ENCODE measurements at regions not wholly inside any gene's neighbourhood (a gene's known extent, or its start where the extent isn't known, plus 50 kb on each side); places are given as distances from the start of the nearest gene placed in this dataset.

- DNase-seq, result no peak
Observed at GRCh38 chr14:86865934-86866333, 1127.0 kb downstream of the GALC start.

GRCh38 chr14:86858591-86858990 is 1134.4 kb downstream of the GALC start:
- DNase-seq, result no peak

- DNase-seq, result no peak
Observed at GRCh38 chr14:86858031-86858430, 1135.0 kb downstream of the GALC start.

- no peak for DNase-seq
Observed at GRCh38 chr14:86852530-86852929, 1140.5 kb downstream of the GALC start.

- no peak for DNase-seq
Observed at GRCh38 chr14:86847140-86847539, 1145.8 kb downstream of the GALC start.

- DNase-seq, result no peak
Observed at GRCh38 chr14:86838363-86838762, 1154.6 kb downstream of the GALC start.

GRCh38 chr14:86826661-86827060 is 1166.3 kb downstream of the GALC start:
- DNase-seq, result no peak

- no peak for DNase-seq
Observed at GRCh38 chr14:86824167-86824566, 1168.8 kb downstream of the GALC start.

GRCh38 chr14:86823581-86823980 is 1169.4 kb downstream of the GALC start:
- no peak for DNase-seq

GRCh38 chr14:86815341-86815740 is 1177.6 kb downstream of the GALC start:
- no peak for DNase-seq

GRCh38 chr14:86802726-86803125 is 1190.3 kb downstream of the GALC start:
- no peak for DNase-seq

- DNase-seq, result no peak
Observed at GRCh38 chr14:86799244-86799647, 1193.7 kb downstream of the GALC start.

- no peak for DNase-seq
Observed at GRCh38 chr14:86798330-86798729, 1194.7 kb downstream of the GALC start.

- DNase-seq, result no peak
Observed at GRCh38 chr14:86797075-86797351, 1196.0 kb downstream of the GALC start.

- DNase-seq, result no peak
Observed at GRCh38 chr14:86796221-86797074, 1196.5 kb downstream of the GALC start.

- no peak for DNase-seq
Observed at GRCh38 chr14:86794689-86795088, 1198.3 kb downstream of the GALC start.

- no peak for DNase-seq
Observed at GRCh38 chr14:86790408-86791364, 1202.3 kb downstream of the GALC start.

- DNase-seq, result no peak
Observed at GRCh38 chr14:86788224-86788623, 1204.8 kb downstream of the GALC start.

GRCh38 chr14:86787717-86788116 is 1205.3 kb downstream of the GALC start:
- DNase-seq, result no peak

GRCh38 chr14:86782092-86782580 is 1210.8 kb downstream of the GALC start:
- DNase-seq, result no peak

GRCh38 chr14:86780876-86781510 is 1212.0 kb downstream of the GALC start:
- DNase-seq, result no peak

- no peak for DNase-seq
Observed at GRCh38 chr14:86780461-86780860, 1212.5 kb downstream of the GALC start.

GRCh38 chr14:86779416-86779815 is 1213.6 kb downstream of the GALC start:
- no peak for DNase-seq

All from CD4-positive, alpha-beta T cell treated with Interferon gamma for 1 hour (primary cell).